H1 (cell line): ENCODE measurements at regions not wholly inside any gene's neighbourhood (a gene's known extent, or its start where the extent isn't known, plus 50 kb on each side); places are given as distances from the start of the nearest gene placed in this dataset.

ENCODE experiments used
- RAD21 ChIP-seq, 2 experiments: IDR thresholded peaks in 1 of 2; conservative IDR thresholded peaks in 1 of 2; 2 replicates each; pipeline ENCODE4 v1.6.1; 2011; ENCODE audit warnings: low read depth in 2 of 2, low read length in 2 of 2, improper control_type of control experiment in 1 of 2, inconsistent platforms in 1 of 2, mild to moderate bottlenecking in 1 of 2, moderate library complexity in 1 of 2
- TF ChIP-seq, protein P1 (sequence below): IDR thresholded peaks from 2 replicates; pipeline ENCODE4 v1.6.1; 2012; ENCODE audit warnings: low read length, inconsistent platforms

GRCh38 chr13:88097541-88097940 is 426.4 kb downstream of the SLITRK5 start (continued):
- TF ChIP-seq, protein P1, sequence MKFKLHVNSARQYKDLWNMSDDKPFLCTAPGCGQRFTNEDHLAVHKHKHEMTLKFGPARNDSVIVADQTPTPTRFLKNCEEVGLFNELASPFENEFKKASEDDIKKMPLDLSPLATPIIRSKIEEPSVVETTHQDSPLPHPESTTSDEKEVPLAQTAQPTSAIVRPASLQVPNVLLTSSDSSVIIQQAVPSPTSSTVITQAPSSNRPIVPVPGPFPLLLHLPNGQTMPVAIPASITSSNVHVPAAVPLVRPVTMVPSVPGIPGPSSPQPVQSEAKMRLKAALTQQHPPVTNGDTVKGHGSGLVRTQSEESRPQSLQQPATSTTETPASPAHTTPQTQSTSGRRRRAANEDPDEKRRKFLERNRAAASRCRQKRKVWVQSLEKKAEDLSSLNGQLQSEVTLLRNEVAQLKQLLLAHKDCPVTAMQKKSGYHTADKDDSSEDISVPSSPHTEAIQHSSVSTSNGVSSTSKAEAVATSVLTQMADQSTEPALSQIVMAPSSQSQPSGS: no peak
- no peak for TF ChIP-seq RAD21 (IDR thresholded peaks at IDR 0.05 in 1 of 2, conservative IDR thresholded peaks at IDR 0.05 in 1 of 2; ENCODE audit: low read depth in 2 of 2, low read length in 2 of 2)
- TF ChIP-seq, all 59 proteins: peak for 0
